IPS DF 19.7 (cell line): ENCODE measurements at regions not wholly inside any gene's neighbourhood (a gene's known extent, or its start where the extent isn't known, plus 50 kb on each side); places are given as distances from the start of the nearest gene placed in this dataset.
"Not testable (repeated sequence)": the region's sequence is repeated elsewhere in the genome, so short reads cannot be mapped to it uniquely, and the experiment has no call there.

Source experiments
- DNase-seq: peaks from one replicate; pipeline ENCODE4 v3.0.0-alpha.2; 2013; ENCODE audit warnings: low read depth, low spot score

DNA sequence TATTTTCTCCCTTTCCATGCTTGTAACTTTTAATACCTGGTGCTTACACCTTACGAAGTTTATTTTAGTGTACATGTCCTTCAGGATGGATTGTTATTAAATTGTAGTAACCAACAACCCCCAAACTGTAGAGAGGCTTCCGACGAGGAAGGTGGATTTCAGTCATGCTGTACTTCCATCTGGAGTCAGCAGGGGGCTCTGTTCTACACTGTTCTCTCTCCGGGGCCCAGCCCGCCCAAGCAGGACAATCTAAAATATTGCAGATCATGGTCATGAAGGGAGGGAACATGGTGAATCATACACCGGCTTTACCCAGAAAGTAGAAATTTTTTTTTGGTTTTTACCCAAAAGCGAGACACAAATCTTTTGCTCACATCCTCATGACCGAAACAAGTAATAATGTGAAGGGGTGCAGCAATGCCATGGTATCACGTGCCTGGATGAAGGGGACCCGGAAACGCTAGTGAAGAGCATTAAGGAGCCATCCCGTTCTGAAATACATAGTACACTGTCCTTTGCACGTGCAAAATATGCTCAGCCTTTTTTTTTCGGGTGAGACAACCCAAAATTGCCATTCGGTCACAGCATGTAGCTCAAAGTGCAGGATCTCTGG, 884.8 kb downstream of the EPHA4 start:
- peak; percentile 9 for DNase-seq

DNA sequence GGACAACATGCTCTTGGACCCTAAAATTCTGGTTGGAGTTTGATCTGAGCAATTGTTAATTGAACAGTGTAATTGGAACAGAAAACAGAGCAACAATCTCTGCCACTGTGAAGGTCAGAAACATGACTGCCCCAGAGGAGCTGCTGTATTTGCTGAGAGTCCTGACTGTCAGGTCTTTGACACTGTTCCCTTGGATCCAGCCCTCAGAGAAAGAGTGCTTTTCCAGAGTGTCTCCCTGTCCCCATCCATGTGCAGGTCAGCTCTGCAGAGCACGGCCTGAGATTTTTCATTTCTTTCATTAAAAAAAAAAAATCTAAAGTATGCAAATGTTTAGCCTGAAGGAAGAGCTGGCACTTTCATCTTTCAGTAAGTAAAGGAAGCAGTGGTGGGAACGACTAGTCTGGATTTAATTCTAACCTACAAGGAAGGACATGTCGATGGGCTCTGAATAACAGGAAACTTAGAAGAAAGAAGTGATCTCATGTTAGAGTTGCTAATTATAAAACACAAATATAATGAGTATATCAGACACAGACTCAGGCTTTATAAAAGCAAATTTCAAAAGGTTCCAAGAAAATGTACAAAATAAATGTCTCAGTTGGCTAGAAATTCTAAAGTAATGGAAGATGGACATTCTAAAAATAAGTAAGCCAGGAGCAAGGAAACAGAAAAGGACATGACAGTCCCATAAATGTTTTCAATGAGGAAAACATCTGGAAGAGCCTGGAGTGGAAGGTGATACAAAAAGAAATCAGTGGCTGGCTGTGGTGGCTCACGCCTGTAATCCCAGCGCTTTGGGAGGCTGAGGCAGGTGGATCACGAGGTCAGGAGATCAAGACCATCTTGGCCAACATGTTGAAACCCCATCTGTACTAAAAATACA, 876.5 kb downstream of the EPHA4 start:
- DNase-seq: no peak

DNA sequence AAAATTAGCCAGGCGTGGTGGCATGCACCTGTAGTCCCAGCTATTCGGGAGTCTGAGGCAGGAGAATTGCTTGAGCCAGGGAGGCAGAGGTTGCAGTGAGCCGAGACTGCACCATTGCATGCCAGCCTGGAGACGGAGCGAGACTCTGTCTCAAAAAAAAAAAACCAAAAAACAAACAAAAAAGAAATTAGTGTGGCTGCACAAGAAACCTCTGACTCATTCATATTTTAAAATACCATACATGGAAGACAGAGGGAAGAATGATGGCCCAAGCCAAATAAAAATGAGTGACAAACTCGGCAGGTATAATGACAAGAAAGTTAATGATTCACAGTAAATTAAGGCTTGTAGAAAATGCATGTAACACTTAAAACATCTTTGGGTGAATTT, 875.8 kb downstream of the EPHA4 start:
- DNase-seq: no peak

DNA sequence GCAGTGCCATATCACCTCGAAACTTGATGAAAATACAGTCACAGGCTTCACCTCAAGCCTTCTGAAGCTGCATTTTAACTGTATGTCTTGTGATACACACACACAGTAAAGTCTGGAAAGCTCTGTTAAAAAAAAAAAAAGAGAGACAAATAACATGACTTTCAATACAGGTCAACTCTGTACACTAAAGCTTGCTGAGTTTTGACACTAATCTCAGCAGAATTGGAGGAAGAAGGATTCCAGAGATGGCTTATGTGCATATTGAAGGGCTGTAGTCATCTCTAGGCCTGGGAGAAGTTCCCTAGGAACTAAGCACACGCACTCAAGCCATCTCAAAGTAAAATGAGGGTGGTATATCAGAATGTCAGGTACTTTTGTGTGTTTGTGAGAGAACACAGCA, 875.1 kb downstream of the EPHA4 start:
- DNase-seq: no peak

DNA sequence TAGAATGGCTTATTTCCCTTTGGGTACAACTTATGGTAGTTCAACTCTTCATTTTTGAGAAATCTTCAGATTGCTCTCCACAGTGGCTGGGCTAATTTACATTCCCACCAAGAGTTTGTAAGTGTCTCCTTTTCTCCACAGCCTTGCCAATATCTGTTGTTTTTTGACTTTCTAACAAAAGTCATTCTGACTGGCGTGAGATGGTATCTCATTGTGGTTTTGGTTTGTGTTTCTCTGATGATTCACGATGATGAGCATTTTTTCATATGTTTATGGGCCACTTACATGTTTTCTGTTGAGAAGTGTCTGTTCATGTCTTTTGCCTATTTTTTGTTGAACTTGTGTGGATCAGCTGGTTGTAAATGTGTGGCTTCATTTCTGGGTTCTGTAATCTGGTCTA, 871.0 kb downstream of the EPHA4 start:
- DNase-seq: no peak

DNA sequence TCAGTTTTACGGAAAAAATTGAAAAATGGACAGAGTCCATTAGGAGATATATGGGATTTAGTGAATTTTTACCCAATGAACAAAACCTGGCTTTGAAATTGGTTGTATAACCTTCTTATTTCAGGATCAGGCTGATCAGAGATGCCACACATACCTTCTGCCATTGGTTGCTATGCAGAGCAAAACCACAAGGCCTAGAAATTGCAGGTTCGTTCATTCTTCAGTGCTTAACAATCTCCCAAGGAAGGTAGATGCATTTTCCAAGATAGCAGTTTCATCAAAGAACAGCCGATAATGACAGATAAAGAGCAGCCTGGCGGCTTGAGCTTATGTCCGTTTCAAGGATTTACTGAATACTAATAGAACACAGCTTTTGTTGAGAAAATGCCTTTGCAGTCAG, 868.8 kb downstream of the EPHA4 start:
- no peak for DNase-seq

DNA sequence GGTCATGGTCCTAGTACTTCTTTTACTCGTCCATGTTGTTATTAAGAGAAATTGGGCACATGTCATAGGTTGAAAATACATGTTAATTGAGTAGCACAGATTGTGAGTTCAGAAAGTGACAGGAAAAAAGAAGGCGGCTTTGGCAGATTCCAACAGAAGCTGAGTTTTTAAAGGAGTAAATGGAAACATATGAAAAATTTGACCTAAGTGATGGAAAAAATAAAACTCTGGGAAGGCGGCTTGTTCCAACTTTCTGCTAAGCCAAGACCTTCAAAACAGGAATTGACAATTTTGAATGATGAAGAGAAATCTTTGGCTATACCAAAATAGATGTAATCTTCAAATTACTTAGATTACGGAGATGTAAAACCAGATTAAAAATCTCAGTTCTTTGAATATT, 868.0 kb downstream of the EPHA4 start:
- DNase-seq: no peak

DNA sequence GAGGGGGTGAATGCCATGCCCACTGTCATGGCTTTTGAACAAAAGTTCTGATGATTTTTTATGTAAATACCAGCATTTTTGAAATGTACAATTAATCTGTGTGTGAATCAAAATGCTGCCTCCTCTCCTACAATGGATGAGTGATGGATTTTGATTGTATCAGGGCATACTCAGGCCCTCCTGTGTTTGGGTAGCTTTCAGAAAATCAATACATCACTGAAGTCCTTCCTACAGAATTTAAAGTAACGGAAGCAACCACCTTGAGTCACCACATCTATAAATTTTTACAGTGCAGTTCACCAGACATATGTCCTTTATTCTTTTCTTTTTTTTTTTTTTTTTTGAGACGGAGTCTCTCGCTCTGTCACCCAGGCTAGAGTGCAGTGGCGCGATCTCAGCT, 867.3 kb downstream of the EPHA4 start:
- DNase-seq: no peak

DNA sequence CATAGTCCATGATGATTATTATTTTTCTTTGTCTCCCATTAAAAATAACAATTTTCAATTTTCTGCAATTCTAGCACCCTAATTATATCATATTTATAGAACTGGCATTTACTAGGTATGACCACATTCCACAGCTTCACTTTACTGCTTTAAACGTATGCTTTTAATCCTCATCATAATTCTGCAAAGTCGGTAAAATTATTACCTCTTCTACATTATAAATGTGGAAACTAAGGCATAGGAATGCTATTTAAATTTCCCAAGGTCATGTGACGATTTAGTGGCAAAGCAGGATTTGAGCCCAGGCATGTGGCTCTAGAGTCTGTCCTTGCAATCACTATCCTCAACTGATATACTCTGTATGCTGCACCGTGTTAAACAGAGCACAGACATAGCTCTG, 866.4 kb downstream of the EPHA4 start:
- no peak for DNase-seq

DNA sequence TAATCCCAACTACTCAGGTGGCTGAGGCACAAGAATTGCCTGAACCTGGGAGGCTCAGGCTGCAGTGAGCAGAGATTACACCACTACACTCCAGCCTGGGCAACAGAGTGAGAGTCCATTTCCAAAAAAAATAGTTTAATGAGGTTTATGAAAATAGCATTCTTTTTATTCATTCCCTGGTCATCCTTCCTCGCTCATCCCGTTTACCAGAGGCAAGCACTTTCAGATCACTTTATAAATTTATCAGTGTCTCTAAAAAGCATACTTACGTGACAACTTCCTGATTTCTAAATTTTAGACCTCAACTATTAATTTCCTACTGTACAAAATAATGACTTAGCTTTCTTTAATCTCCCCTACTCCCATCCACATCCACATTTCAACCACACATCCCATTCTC, 864.8 kb downstream of the EPHA4 start:
- no peak for DNase-seq

DNA sequence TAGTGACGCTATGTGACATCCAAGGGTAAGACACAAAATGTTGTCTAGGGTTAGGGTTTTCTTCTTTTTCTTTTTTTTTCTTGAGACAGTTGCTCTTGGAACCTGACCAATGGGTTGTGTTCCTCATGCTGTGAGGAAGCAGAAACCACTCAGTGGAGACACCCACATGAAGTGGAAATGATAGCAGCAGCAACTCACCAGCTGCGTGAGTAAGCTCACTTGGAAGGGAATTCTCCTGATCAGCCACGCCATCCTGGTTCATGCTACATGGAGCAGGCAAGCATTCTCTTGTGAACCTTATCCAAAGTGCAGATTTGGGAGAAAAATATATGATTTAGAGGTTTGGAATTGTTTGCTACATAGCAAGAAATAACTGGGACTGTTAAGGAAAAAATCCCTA, 863.7 kb downstream of the EPHA4 start:
- DNase-seq: no peak

DNA sequence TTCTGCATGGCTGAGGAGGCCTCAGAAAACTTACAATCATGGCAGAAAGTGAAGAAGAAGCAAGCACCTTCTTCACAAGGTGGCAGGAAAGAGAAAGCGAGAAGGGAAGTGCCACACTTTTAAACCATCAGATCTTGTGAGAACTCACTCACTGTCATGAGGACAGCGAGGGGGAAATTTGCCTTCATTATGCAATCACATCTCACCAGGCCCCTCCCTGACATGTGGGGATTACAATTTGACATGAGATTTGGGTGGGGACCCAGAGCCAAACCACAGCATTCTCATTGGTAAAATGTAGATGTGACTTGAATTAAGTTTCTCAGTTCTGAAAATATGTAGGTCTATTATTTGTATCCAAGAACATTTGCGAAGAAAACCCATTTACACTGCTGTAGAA, 854.8 kb downstream of the EPHA4 start:
- DNase-seq: no peak

DNA sequence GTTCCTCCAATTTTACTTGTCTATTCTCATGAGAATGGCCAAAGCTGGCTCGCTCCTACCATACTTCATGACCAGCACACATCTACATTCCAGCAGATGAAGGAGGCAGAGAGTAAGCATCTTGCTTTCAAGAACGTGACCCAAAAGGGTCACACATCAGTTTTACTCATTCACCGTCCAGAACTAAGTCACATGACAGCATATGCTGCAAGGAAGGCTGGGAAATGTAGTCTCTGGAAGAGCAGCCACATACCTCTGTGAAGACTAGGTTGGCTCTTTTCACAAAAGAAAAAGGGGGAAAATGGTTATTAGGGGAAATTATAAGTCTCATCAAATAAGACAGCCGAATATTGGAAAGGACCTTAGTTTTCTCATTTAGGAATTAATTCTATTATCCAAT, 835.3 kb downstream of the EPHA4 start:
- no peak for DNase-seq

DNA sequence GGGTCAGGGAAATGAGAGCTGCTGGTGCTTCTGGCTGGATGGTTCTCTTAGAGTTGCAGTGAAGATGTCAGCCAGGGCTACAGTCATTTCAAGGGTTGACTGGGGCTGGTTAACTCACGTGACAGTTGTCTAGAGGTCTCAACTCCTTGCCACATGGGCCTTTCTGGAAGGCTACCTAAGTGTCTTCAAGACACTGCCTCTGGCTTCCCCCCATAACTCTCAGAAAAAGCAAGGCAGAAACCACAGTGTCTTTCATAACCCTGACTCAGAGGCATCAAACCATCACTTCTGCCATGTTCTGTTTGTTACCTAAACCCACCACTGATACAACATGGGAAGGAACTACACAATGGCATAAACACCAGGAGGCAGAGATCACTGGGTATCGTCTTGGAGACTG, 828.9 kb downstream of the EPHA4 start:
- no peak for DNase-seq

DNA sequence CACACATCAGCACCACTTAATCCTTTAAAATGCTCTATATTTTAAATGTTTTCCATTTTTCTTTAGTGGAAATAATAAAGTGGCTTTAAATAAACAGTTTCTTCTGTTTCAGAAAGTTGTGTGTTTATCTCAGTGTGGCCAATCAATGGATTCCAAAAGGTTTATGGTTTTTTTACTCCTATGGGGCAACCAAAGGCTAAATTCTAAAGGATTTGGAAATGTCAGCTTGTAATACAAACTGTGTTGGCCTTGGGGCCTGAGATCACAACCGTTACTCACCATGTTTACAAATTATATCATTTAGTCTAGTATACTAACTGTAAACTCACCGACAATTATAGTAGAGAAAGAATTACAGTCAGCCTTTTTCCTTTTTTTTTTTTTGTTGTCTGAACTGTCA, 827.2 kb downstream of the EPHA4 start:
- DNase-seq: no peak

DNA sequence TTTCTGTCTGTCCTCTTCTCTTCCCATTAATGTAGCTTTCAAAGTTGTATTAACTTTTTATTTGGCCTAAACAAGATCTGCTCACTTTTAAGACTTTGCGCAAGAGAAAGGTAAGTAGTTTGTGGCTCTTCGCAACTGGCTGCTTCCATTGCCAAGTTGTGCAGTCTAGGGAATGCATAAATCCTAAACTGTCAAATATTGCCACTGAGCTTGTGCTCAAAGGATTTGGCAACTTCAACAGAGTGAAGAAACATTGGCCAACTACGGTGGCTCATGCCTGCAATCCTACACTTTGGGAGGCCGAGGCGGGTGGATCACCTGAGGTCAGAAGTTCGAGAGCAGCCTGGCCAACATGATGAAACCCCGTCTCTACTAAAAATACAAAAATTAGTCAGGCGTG, 826.4 kb downstream of the EPHA4 start:
- no peak for DNase-seq

DNA sequence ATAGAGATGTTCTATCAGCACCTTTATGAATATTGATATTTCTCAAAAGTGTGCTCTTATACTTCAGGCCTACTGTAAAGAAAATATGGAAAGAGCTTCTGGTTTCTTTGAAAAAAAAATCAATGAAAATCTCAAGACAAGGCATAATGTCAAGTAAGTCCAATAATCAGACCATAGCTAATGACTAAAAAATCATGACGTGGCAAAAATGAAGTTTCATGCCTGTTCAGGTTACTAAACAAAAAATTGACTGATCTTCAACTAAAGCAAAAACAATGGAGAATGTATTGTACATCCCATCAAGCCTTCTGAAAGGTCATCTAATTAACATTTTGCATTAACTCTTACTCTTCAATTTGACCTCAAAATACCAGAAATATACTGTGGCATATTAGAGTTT, 824.4 kb downstream of the EPHA4 start:
- DNase-seq: no peak

DNA sequence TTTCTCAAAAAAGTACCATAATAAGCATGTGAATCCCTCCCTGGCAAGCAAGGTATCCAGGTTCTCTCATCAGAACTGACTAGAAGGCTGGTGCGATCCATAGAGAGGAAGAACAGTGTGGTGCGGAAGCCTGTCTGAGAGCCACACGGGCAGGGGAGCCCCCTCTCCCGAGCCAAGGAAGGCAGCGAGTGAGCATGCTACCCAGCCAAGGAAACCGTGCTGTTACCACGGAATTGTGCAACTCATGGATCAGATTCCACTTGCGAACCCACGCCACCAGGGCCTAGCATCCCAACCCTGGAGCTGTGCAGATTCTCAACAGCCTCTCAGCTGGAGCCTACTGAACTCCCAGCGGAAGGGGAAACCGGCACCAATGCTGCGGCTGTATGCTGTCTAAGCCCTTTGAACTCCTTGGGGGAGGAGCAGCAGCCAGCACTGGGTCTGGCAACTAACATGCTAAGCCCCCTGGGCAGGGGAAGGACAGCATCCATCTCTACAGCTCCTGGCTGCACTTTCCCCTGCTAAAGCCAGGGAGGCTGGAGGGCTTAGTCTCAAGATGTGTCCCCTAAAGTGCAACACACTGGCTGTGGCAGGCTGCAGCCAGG, 823.1 kb downstream of the EPHA4 start:
- DNase-seq: no peak

DNA sequence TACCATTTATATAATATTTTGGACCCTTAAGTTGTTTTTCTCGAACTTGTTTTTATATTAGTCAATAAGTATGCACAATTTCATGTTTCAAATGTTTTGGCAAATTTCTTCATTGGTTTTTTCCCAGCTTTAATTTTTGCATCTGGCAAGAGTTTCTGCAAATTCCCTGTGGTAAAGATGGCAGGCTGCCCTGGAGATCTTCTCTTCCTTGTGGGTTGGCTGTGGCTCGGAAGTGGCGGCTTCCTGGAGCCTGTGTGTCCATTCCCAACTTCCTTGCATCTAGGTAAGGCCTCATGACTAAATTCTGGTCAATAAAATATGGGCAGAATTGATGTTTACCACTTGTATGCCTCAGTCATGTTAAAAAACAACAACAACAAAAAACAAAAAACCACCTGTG, 818.6 kb downstream of the EPHA4 start:
- no peak for DNase-seq

DNA sequence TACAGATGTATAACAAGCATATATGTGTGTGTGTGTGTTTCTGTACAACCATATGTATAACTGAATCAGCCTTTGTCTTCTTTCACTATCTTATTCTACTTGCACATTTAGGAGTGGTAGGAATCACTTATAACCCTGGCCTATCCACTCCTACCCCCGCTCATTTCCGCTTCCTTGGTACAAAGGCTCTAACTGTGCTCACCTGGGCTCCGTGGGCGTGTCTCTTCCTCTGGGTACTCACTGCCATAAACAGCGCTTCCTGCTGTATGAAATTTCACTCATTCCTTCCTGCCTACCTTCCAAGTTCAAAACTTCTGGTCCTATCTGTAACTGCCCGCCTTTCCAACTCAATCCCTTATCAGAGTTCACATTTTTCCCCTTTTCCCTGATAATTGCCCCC, 815.5 kb downstream of the EPHA4 start:
- no peak for DNase-seq

DNA sequence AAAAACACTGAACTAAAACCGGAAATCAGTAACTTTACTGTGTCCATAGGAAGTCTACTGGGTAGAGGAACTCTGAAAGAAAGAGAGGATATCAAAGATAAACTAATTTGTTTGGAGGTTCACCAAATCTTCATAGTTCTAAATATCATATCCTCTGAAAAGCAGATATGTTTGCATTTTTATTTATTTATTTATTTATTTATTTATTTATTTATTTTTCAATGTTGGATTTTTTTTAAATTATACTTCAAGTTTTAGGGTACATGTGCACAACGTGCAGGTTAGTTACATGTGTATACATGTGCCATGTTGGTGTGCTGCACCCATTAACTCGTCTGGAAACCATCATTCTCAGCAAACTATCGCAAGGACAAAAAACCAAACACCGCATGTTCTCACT, 813.7 kb downstream of the EPHA4 start:
- DNase-seq: not testable (repeated sequence)

DNA sequence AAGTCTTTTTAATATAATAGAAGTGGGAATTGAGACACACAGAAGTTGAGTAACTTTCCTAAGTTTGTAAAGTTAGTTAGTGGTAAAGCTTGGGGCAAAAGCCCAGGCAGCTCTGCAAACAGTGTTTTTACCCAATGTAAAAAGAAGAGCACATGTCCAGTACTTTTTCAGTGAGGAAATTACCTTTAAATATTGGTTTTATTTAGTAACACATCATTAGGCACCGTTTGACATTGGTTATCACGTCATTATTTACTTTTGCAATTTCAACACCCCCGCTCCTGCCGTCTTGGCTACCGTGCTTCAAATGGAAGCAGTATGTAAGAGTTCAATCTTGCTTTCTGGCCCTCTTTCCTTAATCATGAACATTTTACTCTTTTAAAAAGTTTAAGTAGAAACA, 807.9 kb downstream of the EPHA4 start:
- DNase-seq: no peak

DNA sequence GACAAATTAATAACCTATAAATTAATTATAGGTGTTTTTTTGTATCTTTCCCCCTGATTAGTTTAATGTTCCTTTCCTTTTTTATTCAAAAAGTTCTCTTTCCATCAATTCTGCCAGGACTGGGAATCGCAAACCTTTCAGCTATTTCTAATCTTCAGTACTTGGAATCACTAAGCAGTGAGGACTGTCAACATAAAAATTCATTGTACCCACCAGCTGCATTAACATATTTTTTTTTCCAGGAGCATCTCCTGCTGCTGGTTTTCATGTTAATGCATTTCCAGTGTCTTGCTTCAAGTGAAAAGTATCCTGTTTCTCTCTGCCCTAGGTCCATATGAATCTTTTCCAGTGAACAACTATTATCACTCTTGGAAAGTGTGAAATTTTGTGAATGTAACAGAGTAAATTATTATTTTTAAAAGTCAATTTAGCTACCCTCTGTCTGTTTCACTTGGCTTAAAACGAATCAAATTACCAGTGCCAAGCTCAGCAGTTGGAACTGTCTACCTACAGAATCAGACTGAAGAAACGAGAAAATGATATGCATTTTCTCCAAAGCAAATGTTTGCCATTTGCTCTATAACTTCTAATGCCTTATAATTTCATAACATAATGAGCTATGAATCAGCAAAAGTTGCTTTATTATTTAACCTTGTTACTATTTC, 804.4 kb downstream of the EPHA4 start:
- no peak for DNase-seq
